ENCODE measurements at regions not wholly inside any gene's neighbourhood (a gene's known extent, or its start where the extent isn't known, plus 50 kb on each side); places are given as distances from the start of the nearest gene placed in this dataset.

- no peak for DNase-seq (ENCODE audit: low read depth in 2 of 2)
Measured at GRCh38 chrX:69365349-69365748, 138.8 kb upstream of the NALF2 start.

GRCh38 chrX:69362856-69363255 is 141.3 kb upstream of the NALF2 start:
- no peak for DNase-seq (ENCODE audit: low read depth in 2 of 2)

GRCh38 chrX:69362354-69362753 is 141.8 kb upstream of the NALF2 start:
- DNase-seq (ENCODE audit: low read depth in 2 of 2): no peak

GRCh38 chrX:69361311-69361845 is 142.7 kb upstream of the NALF2 start:
- no peak for DNase-seq (ENCODE audit: low read depth in 2 of 2)

- DNase-seq (ENCODE audit: low read depth in 2 of 2): no peak
Measured at GRCh38 chrX:69357317-69357716, 146.8 kb upstream of the NALF2 start.

- DNase-seq (ENCODE audit: low read depth in 2 of 2): no peak
Measured at GRCh38 chrX:69324851-69325250, 159.6 kb upstream of the PJA1 start.

GRCh38 chrX:69323786-69324720 is 158.8 kb upstream of the PJA1 start:
- no peak for DNase-seq (ENCODE audit: low read depth in 2 of 2)

- no peak for DNase-seq (ENCODE audit: low read depth in 2 of 2)
Measured at GRCh38 chrX:69321789-69322188, 156.5 kb upstream of the PJA1 start.

GRCh38 chrX:69321006-69321655 is 155.9 kb upstream of the PJA1 start:
- DNase-seq (ENCODE audit: low read depth in 2 of 2): no peak

GRCh38 chrX:69320116-69320515 is 154.9 kb upstream of the PJA1 start:
- no peak for DNase-seq (ENCODE audit: low read depth in 2 of 2)

GRCh38 chrX:69319376-69319775 is 154.1 kb upstream of the PJA1 start:
- no peak for DNase-seq (ENCODE audit: low read depth in 2 of 2)

- DNase-seq (ENCODE audit: low read depth in 2 of 2): no peak
Measured at GRCh38 chrX:69318651-69319340, 153.5 kb upstream of the PJA1 start.

- DNase-seq (ENCODE audit: low read depth in 2 of 2): no peak
Measured at GRCh38 chrX:69317721-69318120, 152.5 kb upstream of the PJA1 start.

GRCh38 chrX:69314436-69315348 is 149.4 kb upstream of the PJA1 start:
- no peak for DNase-seq (ENCODE audit: low read depth in 2 of 2)

GRCh38 chrX:69313617-69314290 is 148.5 kb upstream of the PJA1 start:
- DNase-seq (ENCODE audit: low read depth in 2 of 2): no peak

- no peak for DNase-seq (ENCODE audit: low read depth in 2 of 2)
Measured at GRCh38 chrX:69311936-69312670, 146.8 kb upstream of the PJA1 start.

- no peak for DNase-seq (ENCODE audit: low read depth in 2 of 2)
Measured at GRCh38 chrX:69309074-69309792, 144.0 kb upstream of the PJA1 start.

GRCh38 chrX:69307756-69308155 is 142.5 kb upstream of the PJA1 start:
- DNase-seq (ENCODE audit: low read depth in 2 of 2): no peak

- DNase-seq (ENCODE audit: low read depth in 2 of 2): no peak
Measured at GRCh38 chrX:69307029-69307428, 141.8 kb upstream of the PJA1 start.

Data from stimulated activated CD8-positive, alpha-beta memory T cell treated with anti-CD3 and anti-CD28 coated beads, Interleukin-15, amount 100 ng/mL, for 4 hours (primary cell).